ENCODE measurements at regions not wholly inside any gene's neighbourhood (a gene's known extent, or its start where the extent isn't known, plus 50 kb on each side); places are given as distances from the start of the nearest gene placed in this dataset.

- DNase-seq, result no peak
Observed at GRCh38 chr4:121226362-121226761, 62.2 kb upstream of the TNIP3 start.

DNA sequence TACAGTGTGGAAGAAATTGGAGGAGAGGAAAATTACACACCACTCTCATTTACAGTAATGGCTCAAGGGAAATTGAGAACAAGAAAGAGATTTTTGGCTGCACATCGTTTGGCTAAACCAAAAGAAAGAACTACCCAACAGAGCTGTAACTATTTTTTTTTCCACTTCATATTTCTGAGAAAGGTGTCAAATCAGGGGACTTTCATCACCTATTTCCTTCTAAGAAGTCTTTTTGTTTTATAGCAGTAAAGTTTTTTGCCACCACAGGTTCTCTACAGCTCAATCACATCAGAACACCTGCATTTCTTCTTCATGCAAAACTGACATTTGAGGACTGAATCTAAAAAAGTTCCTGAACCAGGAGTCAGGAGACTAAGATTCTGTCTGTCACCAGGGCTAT, 57.5 kb upstream of the TNIP3 start:
- DNase-seq, result no peak

DNA sequence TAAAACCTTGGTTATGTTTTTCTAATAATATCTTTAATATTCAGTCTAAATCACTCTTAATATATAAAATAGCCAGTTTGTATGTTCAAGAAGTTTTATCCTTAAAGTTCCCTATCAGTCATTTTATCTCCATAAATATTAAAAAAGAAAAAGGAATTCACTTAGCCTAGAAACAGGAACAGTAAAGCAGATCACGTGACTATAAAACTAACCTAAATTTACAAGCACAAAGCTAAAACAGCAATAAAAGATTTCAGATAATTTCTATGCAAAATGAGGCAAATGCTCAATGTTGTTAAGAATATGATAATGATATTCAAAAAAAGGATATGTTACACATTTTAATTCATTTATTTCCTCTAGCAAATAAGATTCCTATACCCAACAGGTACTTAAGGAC, 57.1 kb upstream of the TNIP3 start:
- DNase-seq, result no peak

- DNase-seq, result no peak
Observed at GRCh38 chr4:121220698-121221097, 56.6 kb upstream of the TNIP3 start.

GRCh38 chr4:121219227-121219626, 55.1 kb upstream of the TNIP3 start:
- no peak for DNase-seq

DNA sequence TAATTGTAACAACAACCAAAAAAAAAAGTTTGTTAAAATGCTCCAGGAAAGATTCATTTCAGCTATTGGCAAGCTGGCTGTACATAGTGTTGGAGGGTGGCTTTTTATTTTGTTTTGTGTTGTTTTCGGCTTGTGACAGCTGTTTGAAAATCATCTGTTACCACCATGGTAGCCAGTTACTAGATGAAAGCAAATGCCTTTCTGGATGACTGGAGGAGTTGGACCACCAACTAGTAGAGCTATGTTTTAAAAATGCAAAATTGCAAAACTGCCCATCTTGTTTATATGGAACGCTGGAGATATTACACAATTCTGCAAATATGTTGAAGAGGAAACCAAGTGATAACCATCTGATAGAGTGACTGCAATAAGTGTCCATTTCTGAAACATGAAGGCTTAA, 53.2 kb upstream of the TNIP3 start:
- DNase-seq, result no peak

DNA sequence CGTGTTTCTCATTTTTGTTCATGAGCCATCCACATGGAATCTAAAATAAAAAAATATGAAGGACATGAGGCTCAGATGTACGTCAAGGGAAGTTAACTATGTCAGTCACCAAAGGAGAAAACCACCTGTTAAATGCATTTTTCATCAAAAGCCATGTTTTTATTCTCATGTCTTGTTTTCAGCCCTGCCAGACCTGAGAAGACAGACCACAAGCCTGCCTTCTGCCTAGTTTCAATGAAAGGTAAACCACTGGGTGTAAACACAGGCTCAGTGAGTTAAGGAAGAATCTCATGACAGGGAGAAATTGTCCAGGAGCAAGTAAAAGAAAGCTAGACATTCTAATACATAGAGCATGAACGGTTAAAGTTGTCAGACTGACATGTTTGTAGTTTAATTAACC, 52.3 kb upstream of the TNIP3 start:
- no peak for DNase-seq

DNA sequence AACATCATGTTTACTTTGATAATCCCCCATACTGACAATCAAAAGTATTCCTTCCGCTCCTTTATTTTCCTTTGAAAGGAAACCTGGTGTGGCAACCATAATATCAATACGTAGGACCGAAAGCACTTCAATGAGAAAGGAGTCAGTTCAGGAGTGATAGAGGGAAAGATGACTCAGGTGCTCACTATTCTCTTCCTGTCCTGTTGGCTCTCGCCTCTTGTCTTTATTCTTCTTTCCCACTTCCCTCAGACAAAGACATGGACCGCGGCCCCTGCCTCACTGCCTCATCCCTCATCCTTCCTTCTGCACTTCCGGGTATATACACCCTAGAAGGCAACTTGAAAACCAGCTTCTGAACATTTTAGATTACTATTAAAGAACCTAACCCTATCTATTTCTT, 49.8 kb upstream of the TNIP3 start:
- no peak for DNase-seq
